HG03280 (cell line): ENCODE measurements at regions not wholly inside any gene's neighbourhood (a gene's known extent, or its start where the extent isn't known, plus 50 kb on each side); places are given as distances from the start of the nearest gene placed in this dataset.
"Not testable (repeated sequence)": the region's sequence is repeated elsewhere in the genome, so short reads cannot be mapped to it uniquely, and the experiment has no call there.

Experiments used
- ATAC-seq: cut with Tn5 transposase; IDR thresholded peaks from one replicate; pipeline ENCODE4 v1.9.1; 2021; ENCODE audit warnings: mild to moderate bottlenecking, moderate library complexity; ENCODE audit not compliant: unreplicated experiment

- ATAC-seq: no peak
Measured at GRCh38 chr2:216942465-216942864, 82.6 kb upstream of the TNP1 start.

GRCh38 chr2:216942016-216942415 is 82.2 kb upstream of the TNP1 start:
- no peak for ATAC-seq

DNA sequence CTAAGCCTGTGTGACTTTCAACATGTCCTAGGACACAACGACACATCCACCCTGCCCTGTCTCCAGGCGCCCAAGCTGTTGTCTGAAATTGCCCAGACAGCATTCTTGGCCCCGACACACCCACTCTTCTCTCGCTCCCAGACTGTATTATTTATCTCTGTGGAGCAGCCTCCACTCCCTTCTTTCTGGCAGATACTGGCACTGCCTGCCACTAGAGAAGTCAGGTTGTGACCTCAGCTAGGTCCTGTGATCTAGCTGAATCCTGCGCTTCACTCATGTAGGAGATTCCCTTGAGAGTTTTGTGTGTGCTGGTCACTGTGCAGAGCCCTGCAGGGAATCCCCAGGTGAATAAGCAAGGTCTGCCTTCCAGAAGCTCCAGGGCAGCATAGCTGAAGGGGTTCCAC is 77.1 kb upstream of the TNP1 start:
- no peak for ATAC-seq

DNA sequence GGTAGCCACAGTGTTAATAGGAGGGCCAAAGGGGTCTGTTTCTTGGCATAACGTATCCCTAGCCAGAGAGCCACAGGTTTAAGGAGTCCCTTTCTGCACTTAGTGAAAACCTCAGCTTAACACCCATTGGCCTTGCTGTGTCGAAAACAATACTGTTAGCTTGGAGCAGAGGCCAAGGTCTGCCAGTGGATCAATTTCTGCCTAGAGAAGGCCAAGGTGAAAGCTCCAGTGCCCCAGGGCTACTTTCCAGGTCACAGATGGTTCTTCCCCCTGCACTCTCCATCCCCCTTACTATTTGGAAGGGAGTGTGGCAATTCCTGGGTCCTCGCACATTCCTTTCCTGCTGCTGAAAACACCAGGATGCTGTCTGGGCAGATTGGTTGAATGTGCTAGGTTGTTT is 74.8 kb upstream of the TNP1 start:
- ATAC-seq: no peak

- no peak for ATAC-seq
Measured at GRCh38 chr2:216934151-216934550, 74.3 kb upstream of the TNP1 start.

DNA sequence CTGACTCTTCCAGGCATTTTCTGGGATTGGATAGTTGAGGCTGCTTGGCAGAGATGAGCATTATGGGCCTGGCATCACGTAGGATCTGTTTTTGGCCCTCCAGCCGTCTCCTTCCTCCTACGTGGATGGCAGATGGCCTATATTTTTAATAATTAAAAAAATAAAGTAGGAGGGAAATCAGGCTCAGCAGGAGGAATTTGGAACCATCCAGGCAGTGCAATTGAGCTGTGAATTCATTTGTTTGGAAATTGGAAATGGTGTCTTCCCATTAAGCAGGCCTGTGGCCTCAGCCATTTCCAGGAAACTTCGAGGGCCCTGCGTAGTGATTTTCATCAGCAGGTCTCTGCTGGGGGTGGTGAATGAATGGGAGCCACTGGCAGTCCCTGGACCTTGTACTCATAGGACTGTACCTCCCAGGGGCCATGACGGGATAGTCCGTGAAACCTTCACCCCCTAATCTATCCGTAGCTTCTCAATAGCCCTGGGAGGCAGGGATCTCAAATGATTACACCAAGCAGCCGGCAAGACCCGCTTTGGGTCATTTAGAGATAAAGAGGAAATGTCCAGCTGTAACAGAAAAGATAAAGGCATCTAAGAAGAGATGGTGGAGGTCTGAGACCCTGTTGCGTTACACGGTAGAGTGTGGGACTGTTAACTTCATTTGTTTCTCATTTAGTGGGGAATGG is 73.1 kb upstream of the TNP1 start:
- no peak for ATAC-seq

DNA sequence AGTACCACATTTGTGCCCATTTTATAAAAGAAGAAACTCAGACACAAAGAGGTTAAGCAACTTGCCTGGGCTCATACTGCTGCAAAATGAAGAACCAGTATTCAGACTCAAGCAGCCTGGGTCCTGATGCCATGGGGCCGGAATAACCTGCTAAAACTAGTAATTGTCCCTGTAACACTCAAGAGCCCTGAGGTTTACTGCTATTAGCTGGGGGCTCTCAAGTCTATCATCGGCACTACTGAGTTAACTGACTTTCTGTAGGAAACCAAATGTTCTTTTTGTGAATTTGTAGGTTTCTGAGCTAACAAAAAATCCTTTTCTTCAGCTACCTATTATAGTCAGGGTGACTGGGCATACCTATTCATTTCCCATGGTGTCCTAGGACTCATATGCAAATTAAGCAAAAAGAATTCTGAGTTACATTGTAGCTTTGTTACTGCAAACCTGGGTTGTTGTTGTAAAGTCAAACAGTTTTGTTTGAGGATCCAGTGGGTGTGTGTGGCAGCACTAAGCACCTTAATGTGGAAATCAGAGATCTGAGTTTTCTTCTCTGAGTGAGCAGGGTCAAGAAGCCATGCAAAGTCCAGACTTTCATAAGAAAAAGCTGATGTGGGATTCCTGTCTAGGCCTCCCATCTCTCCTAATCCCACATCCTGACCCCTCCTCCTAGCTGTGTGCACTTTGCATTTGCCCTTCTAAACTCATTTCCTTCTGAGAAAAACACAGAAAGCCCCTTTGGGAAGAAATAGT is 72.4 kb upstream of the TNP1 start:
- no peak for ATAC-seq

- no peak for ATAC-seq
Measured at GRCh38 chr2:216930716-216931115, 70.9 kb upstream of the TNP1 start.

DNA sequence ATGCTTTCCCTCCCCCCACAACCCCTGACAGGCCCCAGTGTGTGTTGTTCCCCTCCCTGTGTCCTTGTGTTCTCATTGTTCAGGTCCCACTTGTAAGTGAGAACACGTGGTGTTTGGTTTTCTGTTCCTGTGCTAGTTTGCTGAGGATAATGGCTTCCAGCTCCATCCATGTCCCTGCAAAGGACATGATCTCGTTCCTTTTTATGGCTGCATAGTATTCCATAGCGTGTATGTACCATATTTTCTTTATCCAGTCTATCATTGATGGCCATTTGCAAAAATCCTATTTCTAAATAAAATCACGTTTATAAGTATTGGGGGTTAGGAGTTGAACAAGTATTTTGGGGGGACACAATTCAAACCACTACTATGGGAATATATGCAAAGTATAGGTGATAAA is 69.5 kb upstream of the TNP1 start:
- not testable (repeated sequence) for ATAC-seq

- ATAC-seq: no peak
Measured at GRCh38 chr2:216927163-216927562, 67.3 kb upstream of the TNP1 start.

DNA sequence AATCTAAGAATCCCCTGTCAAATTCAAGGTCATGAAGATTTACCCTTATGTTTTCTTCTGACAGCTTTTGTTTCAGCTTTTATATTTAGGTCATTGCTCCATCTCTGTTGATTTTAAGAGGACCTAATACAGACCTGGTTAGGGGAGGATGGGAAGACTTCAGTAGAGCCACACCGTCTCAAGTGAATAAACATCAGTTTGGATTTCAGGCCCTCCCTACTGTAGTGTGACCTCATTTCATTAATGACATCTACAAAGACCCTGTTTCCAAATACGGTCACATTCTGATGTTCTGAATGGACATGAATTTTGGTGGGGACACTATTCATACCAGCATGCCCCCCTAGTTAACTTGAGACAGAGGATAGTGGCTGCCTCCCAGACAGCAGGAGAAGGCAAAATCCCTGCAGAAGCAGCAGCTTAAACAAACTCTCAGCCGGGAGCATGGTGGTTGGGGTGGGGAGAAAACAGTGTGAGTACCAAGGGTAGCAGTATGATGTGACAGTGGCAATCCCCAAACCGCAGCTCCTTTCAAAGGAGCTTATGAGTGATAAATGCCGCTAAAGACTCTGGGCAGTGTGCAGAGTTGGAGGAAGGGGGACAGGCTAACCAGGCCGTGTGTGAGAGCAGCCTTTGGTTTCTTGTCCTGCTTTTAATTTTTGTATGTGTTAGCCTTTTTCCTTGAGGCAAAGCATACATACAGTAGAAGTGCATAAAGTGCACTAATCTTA is 65.9 kb upstream of the TNP1 start:
- no peak for ATAC-seq

GRCh38 chr2:216925006-216925405 is 65.1 kb upstream of the TNP1 start:
- no peak for ATAC-seq

- ATAC-seq: no peak
Measured at GRCh38 chr2:216923706-216924105, 63.8 kb upstream of the TNP1 start.

DNA sequence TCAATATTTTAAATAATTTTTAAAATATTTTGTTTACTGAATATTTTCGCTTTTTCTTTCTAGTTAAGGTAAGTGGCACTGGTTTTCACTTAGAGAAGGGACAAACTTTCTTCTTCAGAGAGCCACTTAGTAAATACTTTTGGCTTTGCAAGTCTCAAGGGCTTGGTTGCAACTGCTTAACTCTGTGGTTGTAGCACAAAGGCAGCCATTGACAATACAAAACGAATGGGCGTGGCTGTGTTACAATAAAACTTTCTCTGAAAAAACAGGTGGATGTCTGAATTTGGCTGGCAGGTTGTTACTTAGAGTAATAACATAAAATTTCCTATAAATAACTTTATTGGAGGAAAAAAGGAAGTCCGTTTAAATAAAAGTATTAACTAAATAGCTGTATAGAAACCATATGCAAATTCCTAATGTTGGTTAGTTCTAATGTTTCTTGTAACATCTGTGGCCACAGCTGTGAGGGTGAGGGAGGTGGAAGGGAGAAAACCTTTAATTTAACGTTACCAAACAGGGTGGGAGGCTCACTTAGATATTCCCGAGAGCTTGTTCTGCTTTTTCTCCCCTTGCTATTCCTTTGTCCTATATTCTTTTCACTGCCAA is 62.4 kb upstream of the TNP1 start:
- ATAC-seq: no peak

DNA sequence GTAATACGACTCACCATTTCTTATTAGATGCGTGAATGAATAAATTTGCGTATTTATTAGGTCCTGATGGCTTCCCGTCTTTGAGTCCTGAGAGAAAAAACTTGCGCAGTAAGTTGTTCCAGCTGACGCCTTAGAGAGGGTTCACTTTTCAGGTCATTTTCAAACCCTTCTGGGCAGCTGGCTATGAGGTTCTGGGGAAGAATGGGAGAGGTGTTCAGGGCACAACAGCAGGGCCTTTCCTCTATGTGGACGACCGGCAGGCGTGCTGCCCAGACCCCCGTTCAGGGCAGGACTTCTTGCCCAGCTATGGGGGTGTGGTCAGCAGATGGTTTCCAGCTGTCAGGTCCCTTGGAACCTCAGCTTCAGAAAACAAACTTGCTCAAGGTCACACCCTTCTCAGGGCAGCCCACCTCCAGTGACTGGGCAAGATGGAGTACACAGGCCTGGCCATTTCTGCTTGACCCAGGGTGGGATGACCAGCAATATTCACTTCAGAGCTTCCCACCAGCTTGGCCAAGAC is 61.1 kb upstream of the TNP1 start:
- ATAC-seq: no peak

DNA sequence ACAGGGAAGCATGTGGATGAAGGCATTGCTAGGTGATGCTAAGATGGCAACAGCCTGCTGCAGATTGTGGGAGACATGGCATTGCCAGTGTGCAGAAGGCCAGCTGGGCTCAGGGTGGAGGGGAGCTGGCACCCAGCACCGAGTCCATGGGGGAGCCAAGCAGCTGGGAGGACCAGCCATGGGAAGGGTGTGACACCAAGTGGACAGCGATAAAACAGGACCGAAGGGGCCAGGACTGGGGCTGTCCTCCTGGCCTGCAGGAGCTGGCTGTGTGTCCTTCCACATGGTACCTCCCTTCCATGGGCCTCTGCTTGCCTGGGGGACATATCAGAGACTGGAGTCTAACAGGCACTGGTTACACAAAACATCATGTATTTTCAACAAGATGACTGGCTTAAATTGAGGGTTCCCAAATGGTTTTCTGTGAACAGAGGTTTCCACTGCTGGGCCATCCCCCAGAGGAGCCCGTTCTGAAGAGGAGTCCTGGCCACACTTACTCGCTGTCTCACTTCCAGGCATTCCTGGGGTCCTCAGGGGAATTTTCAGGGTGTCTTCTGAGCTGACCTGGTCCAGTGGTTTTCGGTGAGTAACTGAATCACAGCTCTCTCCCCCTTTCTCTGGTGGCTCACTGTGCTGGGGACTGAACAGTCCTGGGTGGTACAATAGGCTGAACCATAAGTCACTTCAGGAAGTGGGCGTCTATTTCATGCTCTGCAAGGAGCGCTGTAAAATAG is 60.4 kb upstream of the TNP1 start:
- no peak for ATAC-seq

- ATAC-seq: no peak
Measured at GRCh38 chr2:216918088-216918680, 58.3 kb upstream of the TNP1 start.

- ATAC-seq: no peak
Measured at GRCh38 chr2:216916956-216917650, 57.2 kb upstream of the TNP1 start.

GRCh38 chr2:216915557-216916150 is 55.8 kb upstream of the TNP1 start:
- no peak for ATAC-seq
